ENCODE measurements at regions not wholly inside any gene's neighbourhood (a gene's known extent, or its start where the extent isn't known, plus 50 kb on each side); places are given as distances from the start of the nearest gene placed in this dataset.

- DNase-seq, result no peak
Observed at GRCh38 chr12:60935981-60936761, 1324.0 kb upstream of the USP15 start.

GRCh38 chr12:60947533-60947932, 1312.7 kb upstream of the USP15 start:
- DNase-seq, result no peak

- DNase-seq, result no peak
Observed at GRCh38 chr12:60967128-60967527, 1293.1 kb upstream of the USP15 start.

GRCh38 chr12:60977966-60978365, 1282.2 kb upstream of the USP15 start:
- no peak for DNase-seq

- no peak for DNase-seq
Observed at GRCh38 chr12:60980558-60980957, 1279.6 kb upstream of the USP15 start.

GRCh38 chr12:60981473-60981872, 1278.7 kb upstream of the USP15 start:
- no peak for DNase-seq

GRCh38 chr12:60992087-60992486, 1268.1 kb upstream of the USP15 start:
- no peak for DNase-seq

- no peak for DNase-seq
Observed at GRCh38 chr12:60995256-60995825, 1264.9 kb upstream of the USP15 start.

GRCh38 chr12:60997869-60998378, 1262.3 kb upstream of the USP15 start:
- no peak for DNase-seq

- no peak for DNase-seq
Observed at GRCh38 chr12:61009192-61009591, 1251.0 kb upstream of the USP15 start.

GRCh38 chr12:61011767-61012423, 1248.3 kb upstream of the USP15 start:
- no peak for DNase-seq

- DNase-seq, result no peak
Observed at GRCh38 chr12:61018571-61018970, 1241.6 kb upstream of the USP15 start.

- DNase-seq, result no peak
Observed at GRCh38 chr12:61023231-61023630, 1237.0 kb upstream of the USP15 start.

GRCh38 chr12:61029516-61029915, 1230.7 kb upstream of the USP15 start:
- no peak for DNase-seq

GRCh38 chr12:61037792-61038191, 1222.4 kb upstream of the USP15 start:
- no peak for DNase-seq

GRCh38 chr12:61043838-61044237, 1216.4 kb upstream of the USP15 start:
- no peak for DNase-seq

GRCh38 chr12:61044766-61045165, 1215.4 kb upstream of the USP15 start:
- DNase-seq, result no peak

- DNase-seq, result no peak
Observed at GRCh38 chr12:61070640-61071414, 1189.4 kb upstream of the USP15 start.

GRCh38 chr12:61072717-61073116, 1187.5 kb upstream of the USP15 start:
- DNase-seq, result no peak

- DNase-seq, result no peak
Observed at GRCh38 chr12:61095111-61095510, 1165.1 kb upstream of the USP15 start.

GRCh38 chr12:61098031-61098580, 1162.1 kb upstream of the USP15 start:
- DNase-seq, result no peak

GRCh38 chr12:61107118-61107517, 1153.1 kb upstream of the USP15 start:
- no peak for DNase-seq

GRCh38 chr12:61111218-61111617, 1149.0 kb upstream of the USP15 start:
- no peak for DNase-seq

All from CD4-positive, alpha-beta T cell treated with Interleukin-17A for 4 hours (primary cell).